HG03025 (cell line): ENCODE measurements at regions not wholly inside any gene's neighbourhood (a gene's known extent, or its start where the extent isn't known, plus 50 kb on each side); places are given as distances from the start of the nearest gene placed in this dataset.
A peak's percentile ranks its signal among the peaks of the same experiment; 100 is the strongest.

Source experiments
- ATAC-seq: cut with Tn5 transposase; IDR thresholded peaks from one replicate; pipeline ENCODE4 v1.9.1; 2021; ENCODE audit warnings: mild to moderate bottlenecking, moderate library complexity; ENCODE audit not compliant: unreplicated experiment, low FRiP score

DNA sequence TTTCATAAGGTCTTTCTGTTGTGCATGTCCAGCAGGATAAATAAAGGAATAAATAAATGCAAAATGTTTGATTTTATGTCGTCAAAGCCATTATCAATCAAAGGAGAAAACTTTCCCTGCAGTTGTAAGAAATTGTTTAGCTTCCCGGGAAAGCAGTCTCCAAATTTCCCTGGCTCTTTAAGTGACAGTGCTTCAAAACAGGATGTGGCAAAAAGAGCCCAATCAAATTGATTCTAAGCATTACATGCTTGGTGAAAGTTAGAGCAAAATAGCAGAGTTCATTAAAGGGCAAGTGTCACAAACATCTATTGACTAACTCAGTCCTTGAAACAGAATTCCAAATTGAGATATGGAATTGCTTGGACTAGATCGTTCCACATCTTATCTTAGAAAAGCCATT, 704.1 kb downstream of the PRELID2 start:
- ATAC-seq: no peak

DNA sequence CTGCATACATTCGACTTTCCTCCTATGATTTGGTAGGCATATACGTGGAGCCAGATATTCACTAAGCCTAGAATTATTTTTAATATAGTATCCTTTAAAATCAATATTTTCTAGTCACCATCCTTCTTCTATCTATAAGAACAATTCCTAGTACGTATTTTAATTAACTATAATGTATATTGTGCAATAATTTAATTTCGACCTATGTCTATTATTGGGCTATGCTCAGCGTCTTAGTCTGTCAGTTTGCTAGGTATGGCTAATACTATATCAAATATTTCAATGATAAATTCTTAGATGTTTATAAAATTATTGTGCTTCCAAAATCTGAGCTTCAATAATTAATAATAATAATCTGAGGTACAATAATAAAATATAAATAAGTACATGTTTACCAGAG, 705.3 kb downstream of the PRELID2 start:
- ATAC-seq: no peak

- no peak for ATAC-seq
These were observed 710.3 kb downstream of the PRELID2 start for GRCh38 chr5:145124806-145125205.

DNA sequence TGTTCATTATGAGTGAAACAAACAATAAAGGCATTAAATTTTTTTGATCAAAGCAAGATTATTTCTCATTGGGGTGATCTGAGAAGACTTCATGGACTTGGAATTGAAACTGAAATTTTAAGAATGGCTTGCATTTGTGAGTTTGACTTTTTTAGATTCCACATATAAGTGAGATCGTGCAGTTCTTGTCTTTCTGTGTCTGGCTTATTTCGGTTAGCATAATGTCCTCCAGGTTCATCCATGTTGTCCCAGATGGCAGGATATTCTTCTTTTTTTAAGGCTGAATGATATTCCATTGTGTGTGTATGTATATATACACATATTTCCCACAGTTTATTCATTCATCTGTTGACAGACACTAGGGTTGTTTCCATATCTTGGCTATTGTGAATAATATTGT, 716.5 kb downstream of the PRELID2 start:
- ATAC-seq: no peak

DNA sequence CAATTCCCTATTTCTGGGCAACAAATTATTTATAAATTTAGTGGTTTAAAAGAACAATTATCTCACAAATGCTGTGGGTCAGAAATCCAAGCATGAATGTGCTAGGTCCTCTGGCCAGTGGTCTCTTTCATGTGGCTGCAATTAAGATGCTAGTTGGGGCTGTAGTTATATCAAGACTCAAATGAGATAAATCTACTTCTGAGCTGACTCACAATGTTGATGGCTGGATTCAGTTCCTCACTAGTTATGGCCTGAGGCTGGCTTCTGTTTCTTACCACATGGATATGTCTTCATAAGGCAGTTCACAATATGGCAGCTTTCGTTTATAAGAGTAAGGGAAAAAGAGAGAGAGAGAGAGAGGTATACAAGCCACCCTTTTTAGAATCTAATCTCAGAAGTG, 717.0 kb downstream of the PRELID2 start:
- no peak for ATAC-seq

DNA sequence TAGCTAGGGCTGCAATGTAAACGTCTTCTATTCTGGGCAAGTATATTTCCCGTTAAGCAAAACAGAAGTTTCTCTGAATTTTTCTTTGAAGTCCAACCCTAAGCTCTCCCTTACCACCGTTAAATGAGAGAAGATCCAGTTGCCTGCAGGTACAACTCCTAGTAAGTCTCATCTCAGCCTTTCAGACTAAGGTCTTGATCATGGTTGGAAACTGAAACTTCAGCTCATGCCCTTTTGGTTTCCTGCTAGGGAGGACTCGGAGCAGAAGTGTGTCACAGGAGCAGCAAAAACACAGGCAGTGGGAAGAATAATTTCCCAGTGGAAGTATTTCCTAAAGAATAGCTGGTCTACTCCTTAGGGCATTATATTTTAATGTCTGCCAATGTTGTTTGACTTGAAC, 717.9 kb downstream of the PRELID2 start:
- ATAC-seq: no peak

DNA sequence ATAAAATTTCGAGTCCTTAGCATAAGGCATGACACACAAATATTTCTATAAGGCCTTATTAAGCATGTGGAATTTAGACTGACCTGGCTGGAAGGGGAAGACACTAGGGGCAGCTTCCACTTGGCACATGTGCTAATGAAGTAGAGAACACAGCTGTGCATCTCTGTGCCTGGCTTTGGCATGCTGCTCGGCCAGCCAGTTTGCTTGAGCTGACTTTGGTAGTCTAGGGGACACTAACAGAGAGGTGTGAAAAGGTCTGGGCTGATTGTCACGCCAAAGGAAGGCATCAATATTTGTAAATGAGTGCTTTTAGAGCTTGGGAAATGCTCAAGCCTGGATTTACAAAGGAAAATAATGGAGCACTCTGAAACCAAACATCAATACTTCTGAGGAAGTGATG, 723.7 kb downstream of the PRELID2 start:
- no peak for ATAC-seq

DNA sequence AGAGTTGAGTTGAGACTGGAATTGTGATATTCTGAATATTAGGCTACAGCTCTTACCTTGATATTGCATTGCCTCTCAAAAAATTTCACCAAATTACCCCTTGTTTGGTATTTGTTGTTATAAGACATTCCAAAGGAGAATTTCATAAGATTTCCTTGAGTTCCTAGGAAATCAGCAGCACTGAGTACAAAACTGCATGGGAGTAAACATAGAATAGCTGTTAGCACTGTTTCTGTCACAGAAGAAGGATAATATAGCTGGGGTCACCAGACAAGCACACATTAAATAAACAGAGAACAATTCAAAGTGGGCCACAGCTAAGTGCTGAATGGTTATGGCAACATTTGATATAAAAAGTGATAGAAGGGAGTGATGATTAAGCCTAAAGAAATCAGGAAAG, 724.3 kb downstream of the PRELID2 start:
- no peak for ATAC-seq

DNA sequence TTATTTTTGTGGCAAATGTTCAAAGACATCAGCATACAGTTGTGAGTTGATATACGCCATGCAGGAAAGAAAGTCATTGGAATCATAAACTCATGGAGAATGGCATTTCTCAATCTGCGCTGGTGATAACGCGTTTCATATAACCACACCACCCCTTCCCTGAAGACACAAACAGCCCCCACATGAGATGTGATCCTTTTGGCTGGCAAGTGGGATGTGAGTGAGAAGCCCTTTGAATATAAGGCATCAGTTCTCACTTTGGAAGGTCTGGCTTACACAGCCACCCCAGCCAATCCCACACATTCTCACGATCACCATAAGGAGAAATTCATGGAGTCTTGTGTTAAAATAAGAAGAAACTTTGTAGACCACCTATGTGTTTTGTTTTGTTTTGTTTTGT, 725.0 kb downstream of the PRELID2 start:
- no peak for ATAC-seq

DNA sequence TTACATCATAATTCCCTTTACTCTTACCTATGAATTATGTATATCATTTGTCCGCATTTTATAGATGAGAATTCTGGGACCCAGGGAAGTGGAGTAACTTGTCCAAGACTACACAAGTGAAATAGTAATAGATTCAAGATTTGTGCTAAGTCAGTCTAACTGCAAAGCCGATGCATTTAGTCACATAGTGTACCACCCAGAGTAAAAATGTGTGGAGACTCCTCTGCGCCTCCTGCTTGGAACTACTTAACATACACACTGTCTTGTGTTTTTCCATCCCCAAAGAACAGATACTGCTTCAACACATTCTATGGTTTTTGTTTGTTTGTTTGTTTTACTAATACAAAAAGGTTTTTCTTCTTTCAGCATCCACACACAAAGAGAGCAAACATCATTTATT, 729.8 kb downstream of the PRELID2 start:
- ATAC-seq: no peak

DNA sequence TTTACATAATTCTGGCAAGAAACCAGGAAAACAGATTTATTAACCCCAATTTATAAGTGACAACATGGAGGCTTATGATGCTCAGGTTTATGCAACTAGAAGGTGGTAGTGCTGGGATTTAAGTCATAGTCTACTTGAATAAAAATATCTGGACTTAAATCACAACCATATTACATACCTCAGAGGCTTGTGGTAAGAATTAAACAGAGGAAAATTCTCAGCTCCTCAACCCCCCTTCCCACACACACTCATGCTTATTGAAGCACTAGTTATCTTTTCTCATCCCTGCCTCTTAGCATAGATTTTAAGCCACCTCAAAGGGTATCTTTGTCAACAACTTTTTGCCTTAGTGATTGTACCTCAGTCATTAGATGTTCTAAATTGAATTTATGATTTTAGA, 731.0 kb downstream of the PRELID2 start:
- no peak for ATAC-seq

- ATAC-seq: no peak
These were observed 733.9 kb downstream of the PRELID2 start for GRCh38 chr5:145101246-145101645.

- ATAC-seq: no peak
These were observed 745.0 kb downstream of the PRELID2 start for GRCh38 chr5:145090115-145090514.

GRCh38 chr5:145084834-145085233, 750.3 kb downstream of the PRELID2 start:
- no peak for ATAC-seq

DNA sequence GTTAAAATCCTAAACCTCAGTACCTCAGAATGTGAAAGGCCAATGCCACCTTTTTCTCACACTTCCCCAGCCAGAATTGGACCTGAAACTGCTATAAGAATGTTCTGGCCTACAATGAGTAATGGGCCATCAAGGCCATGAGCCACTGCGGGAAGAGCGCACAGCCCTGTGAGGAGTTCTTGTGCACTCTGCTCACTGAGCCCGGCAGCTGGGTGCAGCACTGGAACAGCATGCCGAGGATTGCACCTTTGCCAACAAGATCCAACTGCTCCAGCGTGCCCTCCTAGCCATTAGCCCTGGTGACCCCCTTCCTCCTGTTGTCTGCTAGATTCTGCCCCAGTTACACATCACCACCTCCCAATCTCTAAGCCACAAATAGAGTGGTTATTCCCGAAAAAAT, 758.1 kb downstream of the PRELID2 start:
- ATAC-seq: no peak

GRCh38 chr5:145076040-145076439, 759.1 kb downstream of the PRELID2 start:
- no peak for ATAC-seq

DNA sequence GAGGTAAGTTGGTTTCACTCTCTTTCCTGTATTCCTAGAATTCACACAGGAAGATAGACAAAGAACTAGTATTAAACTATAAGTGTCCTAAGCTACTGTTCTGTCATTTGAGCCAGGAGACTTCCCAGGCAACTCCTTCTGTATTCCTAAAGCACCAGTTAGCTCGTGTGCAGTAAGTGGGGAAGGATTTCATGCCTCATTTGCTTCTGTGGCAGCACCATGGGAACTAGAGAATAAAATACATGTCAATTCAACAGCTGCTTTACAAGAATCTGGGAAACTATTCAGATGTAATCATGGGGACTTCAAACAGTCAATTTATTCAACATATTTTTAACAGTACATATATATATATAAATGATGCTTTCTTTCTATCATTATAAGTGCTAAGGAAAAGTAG, 762.3 kb downstream of the PRELID2 start:
- ATAC-seq: no peak

GRCh38 chr5:145068721-145069120, 766.4 kb downstream of the PRELID2 start:
- ATAC-seq: no peak

DNA sequence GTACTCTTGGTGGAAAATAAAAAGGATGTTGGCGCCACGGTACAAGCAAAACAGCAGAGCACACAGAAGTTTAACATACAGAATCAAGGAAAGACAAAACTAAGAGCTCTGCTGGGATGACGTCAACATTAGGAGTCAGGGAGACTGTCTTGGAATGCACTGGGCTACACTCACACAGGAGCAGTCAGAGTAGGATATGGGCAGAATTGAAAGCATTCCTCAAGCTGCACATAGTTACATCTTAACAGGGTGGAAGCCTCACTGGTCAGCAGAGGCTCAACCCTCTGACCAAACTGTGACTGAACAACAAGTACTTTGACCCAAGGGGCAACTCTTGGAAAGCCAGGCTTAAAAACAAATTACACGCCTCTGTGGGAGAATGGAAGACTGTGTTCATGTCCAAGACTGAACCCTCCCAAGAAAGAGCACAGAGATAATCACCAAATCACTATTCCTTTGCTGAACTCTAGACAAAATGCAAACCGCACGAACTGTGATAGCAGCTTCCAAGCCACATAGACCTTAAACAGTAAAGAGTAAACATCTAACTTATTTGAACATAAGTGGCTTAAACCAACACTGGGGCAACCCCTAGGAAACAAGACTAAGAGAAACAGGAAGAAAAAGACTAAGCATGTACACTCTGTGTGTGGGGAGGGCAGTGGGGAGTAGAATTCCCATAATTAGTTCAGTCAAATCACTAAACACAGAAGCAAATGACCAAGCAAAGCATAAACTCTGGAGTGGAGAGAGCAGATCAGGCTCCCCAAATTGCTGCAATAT, 772.7 kb downstream of the PRELID2 start:
- ATAC-seq: no peak

GRCh38 chr5:145056800-145057199, 778.3 kb downstream of the PRELID2 start:
- peak; percentile 98 for ATAC-seq

DNA sequence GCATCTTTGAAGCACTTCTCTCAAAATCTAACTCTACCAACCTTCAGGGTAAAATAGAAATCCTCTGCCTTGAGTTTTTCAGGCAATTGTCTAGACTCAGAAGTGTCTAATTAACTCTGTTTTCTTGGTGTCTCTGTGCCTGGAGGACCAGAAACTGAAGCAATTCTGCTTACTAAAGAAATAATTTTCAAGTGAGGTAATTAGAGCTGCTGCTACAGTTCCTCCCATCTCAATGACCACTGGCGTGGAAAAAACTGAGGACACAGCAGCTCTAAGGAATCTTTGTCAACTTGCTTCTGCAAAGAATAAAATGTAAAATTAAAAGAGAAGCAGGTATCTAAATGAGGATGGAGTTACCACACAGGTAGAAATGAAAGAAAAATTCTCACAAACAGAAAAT, 785.0 kb downstream of the PRELID2 start:
- ATAC-seq: no peak

- no peak for ATAC-seq
These were observed 790.2 kb downstream of the PRELID2 start for GRCh38 chr5:145044970-145045369.

GRCh38 chr5:145028626-145029025, 806.5 kb downstream of the PRELID2 start:
- no peak for ATAC-seq
